H1 (cell line): ENCODE measurements at regions not wholly inside any gene's neighbourhood (a gene's known extent, or its start where the extent isn't known, plus 50 kb on each side); places are given as distances from the start of the nearest gene placed in this dataset.

Experiments used
- CTCF ChIA-PET: fragments of 300-600 bp; sonication (Branson Sonifier 250); formaldehyde crosslinking; loops from one replicate; lab custom pipeline; 2021; ENCODE audit not compliant: partially characterized antibody; lab: Charles Lee
- POLR2A ChIA-PET: fragments of 300-600 bp; sonication (Branson Sonifier 250); formaldehyde crosslinking; loops from one replicate; lab custom pipeline; 2021; ENCODE audit warnings: inconsistent platforms; ENCODE audit not compliant: partially characterized antibody; lab: Charles Lee
- DNase-seq, 2 experiments: peaks; one replicate each; pipeline versions ENCODE4 v3.0.0 to v3.0.0-alpha.2; 2010 to 2022; ENCODE audit warnings: low spot score in 2 of 2, low read depth in 1 of 2, mixed read lengths in 1 of 2
- FAIRE-seq: peaks from 2 replicates; lab custom pipeline; 2011; peaks lifted over from hg19 to GRCh38; lab: Jason Lieb, UNC
- H2AFZ ChIP-seq: 2 replicates; pipeline ENCODE4 v1.8.1; 2012; ENCODE audit warnings: low read length, inconsistent platforms
- H2AK5ac ChIP-seq: 2 replicates; pipeline ENCODE4 v1.6.1; 2013; ENCODE audit warnings: low read depth, low read length
- H2BK120ac ChIP-seq: replicated peaks from 2 replicates; pipeline ENCODE3; 2013; ENCODE audit warnings: low read depth, low read length, inconsistent platforms
- H2BK12ac ChIP-seq: 2 replicates; pipeline ENCODE4 v1.6.1; 2013; ENCODE audit warnings: low read depth, low read length
- H2BK15ac ChIP-seq: 2 replicates; pipeline ENCODE4 v1.6.1; 2013; ENCODE audit warnings: low read length
- H2BK20ac ChIP-seq: 2 replicates; pipeline ENCODE4 v1.6.1; 2013; ENCODE audit warnings: low read length
- H2BK5ac ChIP-seq: 2 replicates; pipeline ENCODE4 v1.6.1; 2013; ENCODE audit warnings: low read depth, low read length
- H3K14ac ChIP-seq: 2 replicates; pipeline ENCODE4 v1.6.1; 2013; ENCODE audit warnings: inconsistent platforms; ENCODE audit not compliant: insufficient read length
- H3K18ac ChIP-seq: 2 replicates; pipeline ENCODE4 v1.6.1; 2013; ENCODE audit warnings: low read length; ENCODE audit errors: extremely low read depth
- H3K23ac ChIP-seq: 2 replicates; pipeline ENCODE4 v1.6.1; 2013; ENCODE audit warnings: inconsistent platforms; ENCODE audit not compliant: insufficient read length
- H3K23me2 ChIP-seq: 2 replicates; pipeline ENCODE4 v1.6.1; 2013; ENCODE audit warnings: low read depth, low read length
- H3K27ac ChIP-seq: 2 replicates; pipeline ENCODE4 v1.6.1; 2011; ENCODE audit warnings: low read depth, low read length, inconsistent platforms
- H3K27me3 ChIP-seq, 4 experiments: replicated peaks in 1 of 4; 1 replicate in 1 of 4; 2 replicates in 3 of 4; pipeline versions ENCODE4 v1.6.1 to v1.8.1; 2011 to 2013; ENCODE audit warnings: low read length in 3 of 4, mild to moderate bottlenecking in 3 of 4, inconsistent platforms in 2 of 4, mixed read lengths in 2 of 4, moderate library complexity in 1 of 4; ENCODE audit not compliant: control insufficient read depth in 3 of 4, insufficient read depth in 3 of 4; ENCODE audit errors: extremely low read depth in 1 of 4
- H3K36me3 ChIP-seq, 4 experiments: 2 replicates each; pipeline versions ENCODE4 v1.6.1 to v1.8.1; 2011 to 2013; ENCODE audit warnings: mild to moderate bottlenecking in 4 of 4, low read length in 3 of 4, moderate library complexity in 2 of 4, control low read depth in 1 of 4, inconsistent platforms in 1 of 4; ENCODE audit not compliant: insufficient read depth in 4 of 4, control insufficient read depth in 2 of 4
- H3K4ac ChIP-seq: replicated peaks from 2 replicates; pipeline ENCODE3; 2013; ENCODE audit warnings: low read length, low read depth, mixed read lengths, inconsistent platforms; ENCODE audit not compliant: insufficient read length
- H3K4me1 ChIP-seq, 4 experiments: replicated peaks in 1 of 4; 1 replicate in 1 of 4; 2 replicates in 3 of 4; pipeline versions ENCODE4 v1.6.1 to v1.8.1; 2011 to 2013; ENCODE audit warnings: low read length in 3 of 4, inconsistent platforms in 2 of 4, mixed read lengths in 1 of 4; ENCODE audit not compliant: insufficient read depth in 4 of 4, control insufficient read depth in 3 of 4
- H3K4me2 ChIP-seq, 2 experiments: 2 replicates each; pipeline versions ENCODE4 v1.6.1 to v1.8.1; 2011 to 2013; ENCODE audit warnings: low read depth in 2 of 2, low read length in 2 of 2, control low read depth in 1 of 2, inconsistent platforms in 1 of 2, mild to moderate bottlenecking in 1 of 2; ENCODE audit not compliant: insufficient read depth in 1 of 2
- H3K4me3 ChIP-seq, 4 experiments: fragments of 200-600, 300-600 bp in 1 of 4; sonication (generic), shearing (Covaris generic), sonication (Bioruptor Twin) in 1 of 4; 2 replicates each; pipeline versions ENCODE4 v1.5.1 to v1.8.1; 2011 to 2016; ENCODE audit warnings: low read length in 4 of 4, low read depth in 3 of 4, control low read depth in 2 of 4, inconsistent platforms in 2 of 4, mild to moderate bottlenecking in 2 of 4, mixed read lengths in 1 of 4, moderate library complexity in 1 of 4; ENCODE audit not compliant: insufficient read depth in 2 of 4; ENCODE audit errors: extremely low read depth in 1 of 4
- H3K56ac ChIP-seq: replicated peaks from 2 replicates; pipeline ENCODE3; 2013; ENCODE audit warnings: low read depth, mild to moderate bottlenecking, mixed read lengths, low read length, inconsistent platforms; ENCODE audit not compliant: insufficient read length
- H3K79me1 ChIP-seq: 2 replicates; pipeline ENCODE4 v1.6.1; 2013; ENCODE audit warnings: low read depth, low read length, control low read depth
- H3K79me2 ChIP-seq, 2 experiments: 2 replicates each; pipeline versions ENCODE4 v1.6.1 to v1.8.1; 2012 to 2013; ENCODE audit warnings: low read length in 2 of 2, mild to moderate bottlenecking in 2 of 2, inconsistent platforms in 1 of 2; ENCODE audit not compliant: insufficient read depth in 2 of 2, control insufficient read depth in 1 of 2
- H3K9ac ChIP-seq, 4 experiments: replicated peaks in 1 of 4; 1 replicate in 1 of 4; 2 replicates in 3 of 4; pipeline versions ENCODE4 v1.6.1 to v1.8.1; 2011 to 2013; ENCODE audit warnings: low read depth in 3 of 4, low read length in 3 of 4, control low read depth in 2 of 4, mild to moderate bottlenecking in 2 of 4, moderate library complexity in 2 of 4, inconsistent platforms in 1 of 4; ENCODE audit errors: extremely low read depth in 1 of 4
- H3K9me3 ChIP-seq, 2 experiments: 2 replicates each; pipeline versions ENCODE4 v1.6.1 to v1.8.1; 2012 to 2013; ENCODE audit warnings: mild to moderate bottlenecking in 2 of 2, moderate library complexity in 2 of 2, control low read depth in 1 of 2, inconsistent platforms in 1 of 2, low read depth in 1 of 2, low read length in 1 of 2, mixed read lengths in 1 of 2; ENCODE audit not compliant: insufficient read depth in 2 of 2
- H4K20me1 ChIP-seq, 2 experiments: replicated peaks in 1 of 2; 2 replicates each; pipeline versions ENCODE3 to v1.8.1; 2011 to 2013; ENCODE audit warnings: inconsistent platforms in 2 of 2, low read length in 2 of 2, mild to moderate bottlenecking in 1 of 2; ENCODE audit not compliant: insufficient read depth in 2 of 2, control insufficient read depth in 1 of 2
- H4K5ac ChIP-seq: 2 replicates; pipeline ENCODE4 v1.6.1; 2013; ENCODE audit warnings: low read length, low read depth, mixed read lengths, inconsistent platforms; ENCODE audit not compliant: insufficient read length
- H4K8ac ChIP-seq: 2 replicates; pipeline ENCODE4 v1.8.0; 2013; ENCODE audit warnings: mild to moderate bottlenecking, moderate library complexity, low read length, inconsistent platforms; ENCODE audit not compliant: insufficient read depth; ENCODE audit errors: extremely low read depth
- H4K91ac ChIP-seq: replicated peaks from 2 replicates; pipeline ENCODE3; 2013; ENCODE audit warnings: low read length, mixed read lengths, inconsistent platforms; ENCODE audit not compliant: insufficient read length
- BRCA1 ChIP-seq: IDR thresholded peaks from 2 replicates; pipeline ENCODE4 v1.6.1; 2012; ENCODE audit warnings: low read depth, low read length, improper control_type of control experiment
- CREB1 ChIP-seq: IDR thresholded peaks from 2 replicates; pipeline ENCODE4 v1.6.1; 2012; ENCODE audit warnings: inconsistent platforms
- EGR1 ChIP-seq: IDR thresholded peaks from 2 replicates; pipeline ENCODE4 v1.6.1; 2011; ENCODE audit warnings: low read depth, low read length, borderline replicate concordance
- GTF2F1 ChIP-seq: IDR thresholded peaks from 2 replicates; pipeline ENCODE4 v1.6.1; 2012; ENCODE audit warnings: low read depth, low read length, improper control_type of control experiment, borderline replicate concordance
- POLR2AphosphoS5 ChIP-seq: IDR thresholded peaks from 2 replicates; pipeline ENCODE4 v1.6.1; 2011; ENCODE audit warnings: low read depth, low read length
- RBBP5 ChIP-seq: IDR thresholded peaks from 2 replicates; pipeline ENCODE4 v1.7.1; 2012; ENCODE audit warnings: low read depth, mild to moderate bottlenecking, inconsistent platforms, low read length, moderate library complexity, borderline replicate concordance
- SAP30 ChIP-seq: fragments of 300-600 bp; sonication (generic); IDR thresholded peaks from 2 replicates; pipeline ENCODE4 v1.7.1; 2012; ENCODE audit warnings: low read length, moderate library complexity, mild to moderate bottlenecking, inconsistent platforms; ENCODE audit not compliant: insufficient read depth, insufficient replicate concordance
- TBP ChIP-seq: IDR thresholded peaks from 2 replicates; pipeline ENCODE4 v1.6.1; 2011; ENCODE audit warnings: low read depth, low read length, improper control_type of control experiment
- WGBS, 2 experiments: shearing (Covaris generic) in 1 of 2; methylation state at CpG; one replicate each; pipeline versions ENCODE4 v1.1.6 to v1.1.7; 2013 to 2015; ENCODE audit warnings: low lambda C conversion rate in 2 of 2, mixed read lengths in 2 of 2, inconsistent platforms in 1 of 2, low coverage in 1 of 2, missing lambda C conversion rate in 1 of 2; ENCODE audit not compliant: insufficient replicate concordance in 2 of 2, insufficient coverage in 1 of 2, insufficient read length in 1 of 2; ENCODE audit errors: extremely low coverage in 1 of 2, missing lambda C conversion rate in 1 of 2; 5-methylcytosine and 5-hydroxymethylcytosine counted together
- TF ChIP-seq, protein P1 (sequence below): IDR thresholded peaks from 2 replicates; pipeline ENCODE4 v1.6.1; 2011; ENCODE audit warnings: low read length, improper control_type of control experiment

DNA sequence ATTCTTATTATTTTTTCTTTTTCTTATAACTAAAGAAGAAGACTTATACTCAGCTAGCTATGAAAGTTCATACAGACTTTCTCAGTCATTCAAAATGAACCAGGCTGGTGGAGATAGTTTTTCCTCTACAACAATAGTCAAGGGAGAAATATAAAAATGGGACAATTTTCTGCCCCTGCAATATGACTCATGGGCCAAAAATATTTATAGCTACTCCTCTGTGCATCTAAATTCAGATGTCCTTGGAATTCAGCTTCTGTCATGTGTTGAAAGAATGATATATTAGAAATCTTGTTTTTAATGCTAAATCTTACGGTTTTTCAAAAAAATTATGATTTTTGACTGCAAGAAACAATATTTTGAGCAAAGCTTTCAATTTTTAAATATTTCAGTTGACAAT, 237.2 kb upstream of the SYT10 start:
- H3K18ac ChIP-seq: no peak overlapping the region
- no peak overlapping the region for H4K91ac ChIP-seq
- no peak overlapping the region for H2AK5ac ChIP-seq
- no peak overlapping the region for H2BK20ac ChIP-seq
- FAIRE-seq (no peak), DNase-seq (no peak)
- no peaks in the 10 kb centered on the region for H3K9me3 ChIP-seq
- no peaks in the 10 kb centered on the region for H4K20me1 ChIP-seq
- 96% methylated on average over 1 of the region's 1 CpG; no CpG with 5 or more reads in 1 of the 2 experiments for WGBS, 2 experiments
- H3K27ac ChIP-seq: no peak overlapping the region
- H2BK5ac ChIP-seq: no peak overlapping the region
- H3K4me2 ChIP-seq: no peak overlapping the region
- no peaks in the 10 kb centered on the region for H3K36me3 ChIP-seq
- no peak overlapping the region for H2BK120ac ChIP-seq
- no peak overlapping the region for H2BK15ac ChIP-seq
- TF ChIP-seq BRCA1 (no peak), SAP30 (no peak), GTF2F1 (no peak), TBP (no peak), EGR1 (no peak), POLR2AphosphoS5 (no peak), RBBP5 (no peak), CREB1 (no peak)
- TF ChIP-seq, protein P1, sequence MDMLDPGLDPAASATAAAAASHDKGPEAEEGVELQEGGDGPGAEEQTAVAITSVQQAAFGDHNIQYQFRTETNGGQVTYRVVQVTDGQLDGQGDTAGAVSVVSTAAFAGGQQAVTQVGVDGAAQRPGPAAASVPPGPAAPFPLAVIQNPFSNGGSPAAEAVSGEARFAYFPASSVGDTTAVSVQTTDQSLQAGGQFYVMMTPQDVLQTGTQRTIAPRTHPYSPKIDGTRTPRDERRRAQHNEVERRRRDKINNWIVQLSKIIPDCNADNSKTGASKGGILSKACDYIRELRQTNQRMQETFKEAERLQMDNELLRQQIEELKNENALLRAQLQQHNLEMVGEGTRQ: no peak
- no peaks in the 10 kb centered on the region for H3K79me2 ChIP-seq
- H3K14ac ChIP-seq: no peak overlapping the region
- CTCF ChIA-PET: interaction anchor here (0.6 to 1.4 kb wide), 2 partner anchors 161 to 162 kb away, joined by 3 to 4 read pairs; no protein-coding TSS in a partner anchor
- no peak overlapping the region for H3K4ac ChIP-seq
- POLR2A ChIA-PET: no interaction called here
- no peak overlapping the region for H3K56ac ChIP-seq
- H2AFZ ChIP-seq: no peak overlapping the region
- H3K23me2 ChIP-seq: no peaks in the 10 kb centered on the region
- no peak overlapping the region for H4K5ac ChIP-seq
- H3K27me3 ChIP-seq: no peaks in the 10 kb centered on the region
- no peaks in the 10 kb centered on the region for H3K79me1 ChIP-seq
- no peak overlapping the region for H2BK12ac ChIP-seq
- H3K23ac ChIP-seq: no peak overlapping the region
- peaks cover 0 to 8% (median 0%) of the 10 kb centered on the region in 4 experiments; a peak in 3 of 7 replicates for H3K4me1 ChIP-seq
- no peak overlapping the region for H4K8ac ChIP-seq
- H3K9ac ChIP-seq: no peak overlapping the region
- H3K4me3 ChIP-seq: no peak overlapping the region
